Islet of Langerhans (tissue), 1 donor: ENCODE measurements at regions not wholly inside any gene's neighbourhood (a gene's known extent, or its start where the extent isn't known, plus 50 kb on each side); places are given as distances from the start of the nearest gene placed in this dataset.
"Not testable (repeated sequence)": the region's sequence is repeated elsewhere in the genome, so short reads cannot be mapped to it uniquely, and the experiment has no call there.

ENCODE experiments used
- FAIRE-seq: peaks from one replicate; lab custom pipeline; 2011; peaks lifted over from hg19 to GRCh38; lab: Jason Lieb, UNC

DNA sequence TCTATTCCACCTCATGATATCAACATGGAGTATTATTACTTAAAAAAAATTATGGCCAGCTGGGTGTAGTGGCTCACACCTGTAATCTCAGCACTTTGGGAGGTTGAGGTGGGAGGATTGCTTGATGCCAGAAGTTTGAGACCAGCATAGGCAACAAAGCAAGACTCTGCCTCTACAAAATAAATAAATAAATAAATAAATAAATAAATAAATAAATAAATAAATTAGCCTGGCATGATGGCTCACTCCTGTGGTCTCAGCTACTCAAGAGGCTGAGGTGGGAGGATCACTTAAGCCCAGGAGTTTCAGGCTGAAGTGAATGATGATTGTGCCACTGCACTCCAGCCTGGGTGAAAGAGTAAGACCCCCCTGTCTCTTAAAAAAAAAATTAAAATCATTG lies 350.8 kb downstream of the VRK1 start:
- FAIRE-seq: not testable (repeated sequence)

GRCh38 chr14:97149775-97150174 lies 352.6 kb downstream of the VRK1 start:
- FAIRE-seq: no peak

- FAIRE-seq: no peak
Observed at GRCh38 chr14:97153527-97153926, 356.3 kb downstream of the VRK1 start.

DNA sequence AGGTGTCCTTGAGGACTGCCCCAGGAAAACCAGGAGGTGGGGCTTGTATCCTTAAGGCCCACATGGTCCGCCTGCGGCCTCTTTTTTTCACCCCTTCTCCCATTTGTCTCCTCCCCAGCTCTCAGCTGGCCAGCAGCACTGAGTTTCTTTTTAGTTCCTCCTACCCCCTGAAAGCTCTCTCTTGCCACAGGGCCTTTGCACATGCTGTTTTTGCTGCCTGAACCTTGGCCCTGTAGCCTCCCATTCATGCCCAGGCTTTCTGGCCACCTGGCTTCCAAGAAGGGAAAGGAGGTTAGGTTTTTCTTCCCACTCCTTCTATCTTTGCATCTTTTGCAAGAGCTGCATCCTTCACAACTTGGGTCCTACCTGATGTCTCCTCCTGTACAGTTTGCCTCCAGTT lies 358.1 kb downstream of the VRK1 start:
- no peak for FAIRE-seq

DNA sequence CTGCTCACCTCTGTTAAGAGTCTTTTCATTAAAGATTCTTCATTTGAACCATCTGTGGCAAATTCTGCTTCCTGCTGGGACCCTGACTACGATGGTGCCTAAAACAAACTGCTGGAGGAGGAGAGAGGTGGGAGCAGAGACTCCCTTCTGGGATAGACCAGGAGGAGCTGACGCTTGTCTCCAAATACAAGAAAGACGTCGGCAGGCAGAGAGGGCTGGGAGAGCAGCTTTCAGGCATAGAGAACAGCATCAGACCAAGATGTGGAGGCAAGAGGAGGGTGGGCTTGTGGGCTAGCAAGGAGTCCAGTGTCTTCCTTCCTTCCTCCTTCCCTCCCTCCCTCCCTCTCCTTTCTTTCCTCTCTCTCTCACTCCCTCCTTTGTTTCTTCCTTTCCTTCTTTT lies 358.6 kb downstream of the VRK1 start:
- no peak for FAIRE-seq

- FAIRE-seq: no peak
Observed at GRCh38 chr14:97156705-97157104, 359.5 kb downstream of the VRK1 start.

DNA sequence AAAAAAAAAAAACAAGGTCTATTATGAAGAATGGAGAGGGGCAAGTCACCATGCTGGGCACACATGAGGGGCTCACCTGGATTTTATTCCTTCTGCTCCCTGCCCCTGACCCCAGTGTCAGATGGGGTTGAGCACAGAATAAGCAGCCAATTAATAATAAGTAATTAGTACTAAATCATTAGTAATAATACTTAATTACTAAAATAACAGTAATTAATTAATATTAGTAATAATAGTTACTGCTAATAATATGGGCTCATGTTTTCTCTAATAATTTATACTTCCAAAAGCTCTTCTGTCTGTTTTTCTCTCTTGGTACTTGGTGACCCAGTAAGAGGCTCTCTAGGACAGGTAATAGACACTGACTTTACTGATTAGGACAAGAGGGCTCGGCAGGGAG lies 360.9 kb downstream of the VRK1 start:
- no peak for FAIRE-seq

DNA sequence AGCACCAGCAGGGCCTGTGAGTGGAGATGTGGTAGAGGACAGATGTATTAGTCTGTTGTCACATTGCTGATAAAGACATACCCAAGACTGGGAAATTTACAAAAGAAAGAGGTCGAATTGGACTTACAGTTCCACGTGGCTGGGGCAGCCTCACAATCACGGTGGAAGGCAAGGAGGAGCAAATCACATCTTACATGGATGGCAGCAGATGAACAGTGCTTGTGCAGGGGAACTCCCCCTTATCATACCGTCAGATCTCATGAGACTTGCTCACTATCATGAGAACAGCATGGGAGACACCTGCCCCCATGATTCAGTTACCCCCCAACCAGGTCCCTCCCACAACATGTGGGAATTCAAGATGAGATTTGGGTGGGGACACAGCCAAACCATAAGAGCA lies 361.9 kb downstream of the VRK1 start:
- no peak for FAIRE-seq

DNA sequence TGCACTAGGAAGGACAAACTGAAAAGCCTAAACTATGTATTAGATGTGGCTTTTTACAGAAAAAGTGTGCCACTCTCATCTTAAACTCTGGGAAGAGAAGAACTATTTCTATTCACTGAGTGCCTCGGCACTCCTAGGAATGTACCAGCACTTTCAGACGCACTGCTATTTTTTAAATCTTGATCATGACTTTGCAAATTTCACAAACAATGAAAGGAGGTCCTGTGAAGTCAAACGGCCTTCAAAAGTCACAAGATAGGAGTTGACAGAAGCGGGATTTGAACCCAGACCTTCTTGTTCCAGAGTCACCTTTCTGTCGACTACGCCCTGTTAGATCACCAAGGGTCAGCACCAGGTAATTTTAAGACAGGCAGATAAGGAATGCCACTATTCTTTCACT lies 365.4 kb downstream of the VRK1 start:
- FAIRE-seq: no peak

DNA sequence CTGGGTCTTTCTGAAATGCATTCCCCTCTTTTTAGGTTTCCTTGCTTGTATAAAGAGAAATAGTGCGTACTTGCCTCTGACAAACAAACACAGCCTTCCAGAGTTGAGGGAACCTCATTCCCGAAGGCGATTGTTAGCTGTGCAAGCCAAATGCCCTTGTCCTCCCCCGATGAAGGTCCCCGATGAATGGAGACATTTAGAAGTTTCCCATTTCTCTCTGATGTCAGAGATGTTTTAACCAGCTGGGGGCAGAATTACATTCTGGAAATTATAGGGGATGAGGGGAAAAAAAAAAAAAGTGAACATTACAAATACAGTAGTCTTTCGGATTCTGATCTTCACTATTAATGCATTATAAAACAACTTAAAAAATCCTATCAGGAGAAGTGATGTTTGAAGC lies 366.8 kb downstream of the VRK1 start:
- no peak for FAIRE-seq

DNA sequence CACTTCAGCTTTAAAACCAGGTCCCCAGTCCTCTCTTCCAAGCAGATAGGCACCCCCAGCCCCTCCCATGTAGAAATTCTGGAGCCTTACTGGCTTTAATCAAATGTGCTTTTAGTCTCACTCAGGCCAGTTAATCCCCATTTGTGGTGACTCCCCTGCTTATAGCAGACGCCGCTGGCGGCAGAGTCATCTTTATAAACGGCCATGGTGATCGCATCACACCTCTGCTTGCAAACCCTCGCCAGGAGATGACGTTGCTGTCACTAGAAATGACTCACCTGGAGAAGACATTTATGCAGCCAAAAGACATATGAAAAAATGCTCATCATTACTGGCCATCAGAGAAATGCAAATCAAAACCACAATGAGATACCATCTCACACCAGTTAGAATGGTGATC lies 369.3 kb downstream of the VRK1 start:
- FAIRE-seq: no peak

DNA sequence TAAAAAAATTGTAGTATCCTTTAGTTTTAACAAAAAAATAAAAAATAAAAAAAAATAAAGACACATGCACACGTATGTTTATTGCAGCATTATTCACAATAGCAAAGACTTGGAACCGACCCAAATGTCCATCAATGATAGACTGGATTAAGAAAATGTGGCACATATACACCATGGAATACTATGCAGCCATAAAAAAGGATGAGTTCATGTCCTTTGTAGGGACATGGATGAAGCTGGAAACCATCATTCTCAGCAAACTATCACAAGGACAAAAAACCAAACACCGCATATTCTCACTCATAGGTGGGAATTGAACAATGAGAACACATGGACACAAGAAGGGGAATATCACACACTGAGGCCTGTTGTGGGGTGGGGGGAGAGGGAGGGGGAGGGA lies 370.4 kb downstream of the VRK1 start:
- not testable (repeated sequence) for FAIRE-seq

GRCh38 chr14:97172644-97173043 lies 375.5 kb downstream of the VRK1 start:
- no peak for FAIRE-seq

GRCh38 chr14:97177016-97177415 lies 379.8 kb downstream of the VRK1 start:
- no peak for FAIRE-seq

DNA sequence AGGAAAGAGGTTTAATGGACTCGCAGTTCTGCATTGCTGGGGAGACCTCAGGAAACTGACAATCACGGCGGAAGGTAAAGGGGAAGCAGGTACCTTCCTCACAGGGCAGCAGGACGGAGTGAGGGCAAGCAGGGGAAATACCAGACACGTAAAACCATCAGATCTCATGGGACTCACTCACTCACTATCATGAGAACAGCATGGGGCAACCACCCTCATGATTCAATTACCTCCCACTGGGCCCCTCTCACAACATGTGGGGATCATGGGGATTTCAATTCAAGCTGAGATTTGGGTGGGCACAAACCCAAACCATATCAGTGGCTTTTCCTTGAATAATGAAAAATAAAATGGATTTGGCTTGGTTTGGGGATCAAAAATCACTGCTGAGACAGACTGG lies 380.5 kb downstream of the VRK1 start:
- FAIRE-seq: no peak

GRCh38 chr14:97178781-97179180 lies 381.6 kb downstream of the VRK1 start:
- FAIRE-seq: no peak

GRCh38 chr14:97179573-97179972 lies 382.4 kb downstream of the VRK1 start:
- no peak for FAIRE-seq

DNA sequence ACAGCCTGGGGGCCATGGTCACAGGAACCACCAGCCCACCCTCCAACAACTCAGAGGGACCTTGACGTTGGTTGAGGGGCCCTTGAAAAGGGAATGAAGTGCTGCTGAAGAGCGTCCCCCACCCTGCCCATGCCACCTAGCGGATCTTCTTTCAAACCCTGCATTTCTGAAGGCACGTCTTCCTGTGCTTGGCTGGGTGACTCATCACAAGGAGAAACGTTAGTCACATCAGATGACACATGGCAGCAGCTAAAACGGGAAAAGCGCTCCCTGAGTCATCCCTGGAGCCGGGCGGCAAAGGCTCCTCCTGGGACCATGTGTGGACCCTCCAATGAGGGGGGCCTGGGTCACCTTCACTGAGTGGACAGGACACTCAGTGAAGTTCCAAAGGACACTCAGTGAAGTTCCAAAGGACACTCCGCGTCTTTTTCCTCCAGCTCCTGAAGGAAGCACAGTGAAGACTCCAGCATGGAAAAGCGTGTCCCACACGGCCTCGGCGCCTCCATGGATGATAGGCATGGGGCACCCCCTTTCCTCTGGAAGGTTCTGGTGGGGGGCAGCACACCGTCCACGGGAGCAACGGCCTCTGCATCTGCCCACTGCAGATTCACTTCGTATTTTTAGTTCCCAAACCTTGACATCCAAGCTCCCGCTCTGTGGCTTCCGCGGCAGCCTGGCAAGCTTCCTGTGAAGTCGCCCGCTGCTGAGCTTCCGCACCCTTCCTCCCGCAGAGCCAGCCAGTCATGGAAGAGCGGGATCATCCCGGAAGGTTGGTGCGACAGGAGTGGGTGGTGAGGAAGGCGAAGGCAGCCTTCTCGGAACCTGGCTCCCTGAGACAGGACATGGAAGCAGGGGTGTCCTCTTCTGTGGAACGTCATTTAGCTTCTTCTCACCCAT lies 383.4 kb downstream of the VRK1 start:
- FAIRE-seq: no peak

DNA sequence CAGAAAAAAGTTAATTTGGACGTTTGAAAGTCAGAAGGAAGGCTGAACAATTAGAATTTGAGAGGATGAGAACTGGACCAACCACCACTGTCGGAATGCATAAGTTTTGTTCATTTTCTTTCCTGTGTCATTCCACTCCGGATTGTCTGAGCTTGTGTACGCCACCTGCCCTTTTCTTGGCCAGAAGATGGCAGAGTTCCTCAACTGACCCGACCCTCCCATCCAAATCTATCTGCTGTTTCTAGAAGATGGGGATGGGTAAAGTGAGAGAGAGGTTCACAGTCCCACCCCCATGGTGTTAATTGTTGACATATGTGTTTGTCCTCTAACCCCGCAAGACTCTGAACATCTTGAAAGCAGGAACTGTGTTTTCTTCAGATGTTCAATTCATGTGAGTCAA lies 388.0 kb downstream of the VRK1 start:
- no peak for FAIRE-seq

- FAIRE-seq: no peak
Observed at GRCh38 chr14:97187916-97188315, 390.7 kb downstream of the VRK1 start.

DNA sequence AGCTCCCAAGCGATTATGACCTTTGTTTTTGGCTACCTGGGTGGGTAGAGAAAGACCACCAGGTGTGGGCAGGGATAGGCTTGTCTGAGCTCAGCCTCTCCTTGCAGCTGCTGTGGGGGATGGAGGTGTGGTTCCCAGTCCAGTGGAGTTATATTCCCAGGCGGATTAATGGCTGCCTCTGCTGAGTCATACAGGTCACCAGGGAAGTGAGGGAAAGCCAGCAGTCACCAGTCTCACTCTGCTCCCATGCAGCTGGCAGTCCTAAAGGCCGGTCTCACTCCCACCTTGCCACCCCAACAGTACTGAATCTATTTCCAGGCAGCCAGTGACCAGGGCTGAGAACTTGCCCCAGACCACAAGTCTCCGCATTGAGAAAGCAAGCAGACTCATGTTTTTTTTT lies 399.2 kb downstream of the VRK1 start:
- FAIRE-seq: no peak

DNA sequence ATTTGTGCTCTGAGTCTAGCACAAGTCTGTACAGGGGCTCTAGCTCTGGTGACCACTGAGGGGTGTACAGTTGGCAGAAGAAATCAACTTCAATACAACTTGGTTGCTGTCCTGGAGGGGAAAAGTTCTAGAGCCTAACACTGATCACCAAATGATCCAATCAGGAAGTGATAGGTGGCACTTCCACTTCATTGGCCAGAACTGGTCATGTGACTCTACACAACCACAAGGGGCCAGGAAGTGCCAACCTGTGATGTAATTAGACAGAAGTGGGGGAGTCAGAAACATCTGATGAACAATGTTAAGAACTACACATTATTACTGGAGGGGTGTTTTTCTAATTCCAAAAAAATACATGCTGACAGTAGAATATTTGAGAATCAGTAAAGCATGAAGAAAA lies 401.6 kb downstream of the VRK1 start:
- FAIRE-seq: no peak

DNA sequence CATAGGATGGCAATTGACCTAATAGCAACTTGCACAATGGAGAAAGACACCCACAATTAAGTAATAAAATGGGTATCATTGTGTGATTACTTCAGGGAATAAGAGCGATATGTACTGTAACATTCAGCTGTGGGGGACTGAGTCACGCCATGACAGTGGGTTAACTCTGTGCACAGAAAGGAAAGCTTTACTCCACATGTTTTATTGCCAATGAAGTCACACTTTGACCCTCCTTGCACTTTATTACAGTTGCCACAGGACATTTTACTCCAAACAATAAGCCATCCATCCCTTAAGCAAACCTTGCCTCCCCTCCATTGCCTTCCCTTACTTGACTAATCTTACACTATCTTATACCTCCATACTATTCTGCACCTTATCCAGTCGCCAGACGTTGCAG lies 403.1 kb downstream of the VRK1 start:
- no peak for FAIRE-seq

- no peak for FAIRE-seq
Observed at GRCh38 chr14:97206916-97207315, 409.7 kb downstream of the VRK1 start.

DNA sequence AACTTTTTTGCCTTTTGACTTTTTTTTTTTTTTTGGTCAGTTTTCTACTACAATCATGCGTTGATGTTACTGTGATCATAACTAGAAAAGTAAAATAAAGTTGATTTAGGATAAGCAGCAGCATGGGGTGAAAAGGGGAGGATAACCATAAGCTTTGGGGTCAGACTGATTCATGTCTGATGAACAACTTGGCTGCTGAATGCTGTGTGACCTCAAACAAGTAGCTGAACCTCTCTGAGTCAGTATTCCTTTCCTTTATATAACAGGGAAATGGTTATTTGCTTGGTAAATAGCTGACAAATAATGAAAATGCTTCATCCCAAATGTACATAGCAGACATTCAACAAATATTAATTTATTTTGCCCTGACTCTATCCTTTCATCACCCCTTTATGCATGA lies 413.0 kb downstream of the VRK1 start:
- FAIRE-seq: no peak
